Small intestine (tissue), 7 donors: ENCODE measurements at regions not wholly inside any gene's neighbourhood (a gene's known extent, or its start where the extent isn't known, plus 50 kb on each side); places are given as distances from the start of the nearest gene placed in this dataset.
"Not testable (repeated sequence)": the region's sequence is repeated elsewhere in the genome, so short reads cannot be mapped to it uniquely, and the experiment has no call there.

Source experiments
- DNase-seq, 2 donors: peaks; one replicate each; pipeline versions ENCODE4 v3.0.0 to v3.0.0-alpha.2; 2013
- FAIRE-seq: peaks from 2 replicates; lab custom pipeline; 2012; peaks lifted over from hg19 to GRCh38; lab: Jason Lieb, UNC
- H3K27ac ChIP-seq, 3 donors: one replicate each; pipeline ENCODE4 v1.5.1; 2013; ENCODE audit warnings: low read length in 2 of 3, mild to moderate bottlenecking in 2 of 3, control low read depth in 1 of 3, inconsistent platforms in 1 of 3, low read depth in 1 of 3, moderate library complexity in 1 of 3
- H3K27me3 ChIP-seq, 3 donors: one replicate each; pipeline ENCODE4 v1.6.1; 2013; ENCODE audit warnings: low read length in 3 of 3, inconsistent platforms in 1 of 3; ENCODE audit not compliant: control insufficient read depth in 3 of 3, insufficient read depth in 3 of 3
- H3K36me3 ChIP-seq, 3 donors: one replicate each; pipeline ENCODE4 v1.6.1; 2013; ENCODE audit warnings: low read length in 3 of 3, inconsistent platforms in 1 of 3, low read depth in 1 of 3, mild to moderate bottlenecking in 1 of 3, moderate library complexity in 1 of 3; ENCODE audit not compliant: control insufficient read depth in 3 of 3, insufficient read depth in 2 of 3
- H3K4me1 ChIP-seq, 3 donors: one replicate each; pipeline ENCODE4 v1.6.1; 2013; ENCODE audit warnings: low read length in 2 of 3, inconsistent platforms in 1 of 3, low read depth in 1 of 3, mild to moderate bottlenecking in 1 of 3, moderate library complexity in 1 of 3; ENCODE audit not compliant: control insufficient read depth in 3 of 3, insufficient read depth in 2 of 3
- H3K4me3 ChIP-seq, 3 donors: one replicate each; pipeline ENCODE4 v1.5.1; 2013; ENCODE audit warnings: low read length in 3 of 3, control low read depth in 1 of 3, inconsistent platforms in 1 of 3, low read depth in 1 of 3, mild to moderate bottlenecking in 1 of 3, moderate library complexity in 1 of 3
- H3K9me3 ChIP-seq, 2 donors: one replicate each; pipeline ENCODE4 v1.6.1; 2013; ENCODE audit warnings: low read depth in 1 of 2, low read length in 1 of 2; ENCODE audit not compliant: control insufficient read depth in 2 of 2, insufficient read depth in 1 of 2
- WGBS, 3 donors: extraction: QIAGEN DNeasy Blood & Tissue Kit; methylation state at CpG; one replicate each; pipeline ENCODE4 v1.1.7; 2013; 5-methylcytosine and 5-hydroxymethylcytosine counted together
- donor health status: healthy with polysubstance abuse.
- donor health status: control.
- donor health status: control.
- donor health status: Bipolar disorder and iron deficiency.
- donor health status: healthy.

DNA sequence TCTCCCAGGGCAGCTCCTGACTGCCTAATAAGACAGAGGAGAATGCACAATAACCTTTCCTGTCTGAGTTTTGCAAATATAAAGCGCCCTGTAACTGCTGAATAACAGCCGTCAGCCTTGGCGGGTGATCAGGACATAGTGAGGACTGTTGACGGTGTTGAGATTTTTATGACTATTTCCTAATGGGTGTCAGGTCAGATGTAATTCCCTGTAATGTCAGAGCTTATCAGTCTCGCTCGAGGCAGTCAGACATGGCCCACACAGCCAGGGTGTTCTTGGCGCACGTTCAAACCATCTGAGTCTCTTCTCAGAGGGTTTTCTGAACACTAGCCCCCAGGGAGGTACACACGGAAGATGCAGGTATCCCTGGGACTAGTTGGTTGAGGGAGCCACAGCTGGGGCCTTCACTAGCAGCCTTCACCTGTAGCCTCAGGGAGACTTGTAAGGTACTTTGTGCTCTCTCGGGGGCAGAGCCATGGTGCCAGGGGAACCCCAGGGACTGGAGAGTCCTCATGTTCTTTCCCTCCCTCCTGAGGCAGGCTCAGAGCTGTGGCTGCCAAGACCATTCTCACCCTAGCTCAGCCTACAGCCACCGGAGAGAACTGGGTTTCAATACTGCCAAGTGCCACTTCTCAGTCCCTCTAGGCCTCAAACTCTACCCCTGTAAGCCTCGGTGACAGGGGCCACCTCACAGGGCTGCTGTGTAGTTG is 213.1 kb downstream of the UQCRFS1 start:
- Histone ChIP-seq H3K4me1 (no peaks in the 10 kb centered on the region), H3K4me3 (no peak overlapping the region), H3K27ac (peak overlapping the region in 1 of 3 donors; percentile 1), H3K36me3 (no peaks in the 10 kb centered on the region), H3K27me3 (no peaks in the 10 kb centered on the region), H3K9me3 (peaks cover 0 to 33% of the 10 kb centered on the region in 2 donors)
- WGBS, 3 donors, result 44 to 71% (median 45%) methylated on average over 12 of the region's 12 CpGs
- FAIRE-seq (no peak), DNase-seq (peak; percentile 4 to 8)

DNA sequence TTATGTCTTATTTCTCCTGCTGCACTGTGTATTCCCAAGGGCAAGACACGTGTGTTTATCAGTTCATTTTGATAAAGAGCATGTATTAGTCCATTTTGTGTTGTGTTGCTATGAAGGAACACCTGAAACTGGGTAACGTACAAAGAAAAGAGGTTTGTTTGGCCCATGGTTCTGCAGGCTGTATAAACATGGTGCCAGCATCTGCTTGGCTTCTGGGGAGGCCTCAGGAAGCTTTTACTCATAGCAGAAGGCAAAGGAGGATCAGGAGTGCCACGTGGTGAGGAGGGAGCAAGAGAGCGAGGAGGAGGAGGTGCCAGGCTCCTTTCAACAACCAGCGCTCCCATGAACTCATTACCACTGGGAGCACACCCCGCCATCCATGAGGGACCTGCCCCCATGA is 214.0 kb downstream of the UQCRFS1 start:
- H3K4me1 ChIP-seq, result no peaks in the 10 kb centered on the region
- no peak for FAIRE-seq
- H3K9me3 ChIP-seq, result peaks cover 0 to 41% of the 10 kb centered on the region in 2 donors
- no peaks in the 10 kb centered on the region for H3K36me3 ChIP-seq
- no peak overlapping the region for H3K27ac ChIP-seq
- no peak overlapping the region for H3K4me3 ChIP-seq
- no peak for DNase-seq
- H3K27me3 ChIP-seq, result peaks cover 0 to 2% (median 0%) of the 10 kb centered on the region in 3 donors
- WGBS, 3 donors, result 77 to 85% (median 81%) methylated on average over 6 of the region's 6 CpGs

DNA sequence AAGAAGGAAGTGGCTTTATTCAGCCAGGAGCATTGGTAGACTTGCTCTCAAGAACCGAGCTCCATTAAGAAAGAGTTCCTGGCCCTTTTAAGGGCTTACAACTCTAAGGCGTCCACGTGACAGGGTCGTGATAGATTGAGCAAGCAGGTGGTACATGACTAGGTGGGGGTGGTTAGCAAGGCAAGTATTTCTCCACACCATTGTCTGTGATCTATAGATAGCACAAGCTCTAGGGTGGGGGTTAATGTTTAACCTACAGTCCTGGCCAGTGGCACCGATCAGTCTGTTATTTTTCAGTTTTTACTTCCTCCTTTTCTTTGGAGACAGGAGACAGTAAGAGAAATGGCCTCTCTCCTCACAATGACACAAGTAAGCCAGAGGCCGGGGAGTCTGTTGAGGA is 215.1 kb downstream of the UQCRFS1 start:
- peak; percentile 54 to 56 for DNase-seq
- H3K27me3 ChIP-seq, H3K36me3 ChIP-seq, H3K4me1 ChIP-seq, H3K4me3 ChIP-seq, FAIRE-seq: not testable (repeated sequence)
- peaks cover 0 to 41% of the 10 kb centered on the region in 2 donors for H3K9me3 ChIP-seq
- peak overlapping the region in 1 of 3 donors; percentile 17 for H3K27ac ChIP-seq
- 26 to 64% (median 38%) methylated on average over 6 of the region's 6 CpGs for WGBS, 3 donors

DNA sequence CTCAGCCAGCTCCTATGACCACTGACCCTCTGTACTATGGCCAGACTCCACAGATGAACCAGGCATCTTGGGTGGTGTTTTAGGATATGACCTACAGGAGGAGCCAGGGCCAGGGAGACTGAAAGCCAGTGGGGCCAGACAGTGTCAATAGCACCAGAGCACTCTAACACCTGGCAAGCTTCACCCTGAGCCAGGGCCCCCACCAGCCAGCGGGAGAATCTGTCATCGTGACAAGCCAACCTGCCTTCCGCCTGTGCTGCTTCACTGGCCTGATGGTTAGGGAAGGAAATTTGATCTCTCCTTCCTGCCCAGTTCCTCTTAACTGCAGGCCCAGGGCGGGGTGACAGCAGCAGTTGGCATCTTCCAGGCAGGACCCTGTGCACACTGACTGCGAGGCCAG is 222.4 kb downstream of the UQCRFS1 start:
- no peak for DNase-seq
- H3K27ac ChIP-seq, result no peak overlapping the region
- peaks cover 0 to 2% (median 0%) of the 10 kb centered on the region in 3 donors for H3K27me3 ChIP-seq
- FAIRE-seq, result no peak
- H3K9me3 ChIP-seq, result peaks cover 0 to 12% of the 10 kb centered on the region in 2 donors
- no peak overlapping the region for H3K4me3 ChIP-seq
- H3K4me1 ChIP-seq, result no peaks in the 10 kb centered on the region
- H3K36me3 ChIP-seq, result no peaks in the 10 kb centered on the region
- 59 to 75% (median 62%) methylated on average over 5 of the region's 5 CpGs for WGBS, 3 donors

DNA sequence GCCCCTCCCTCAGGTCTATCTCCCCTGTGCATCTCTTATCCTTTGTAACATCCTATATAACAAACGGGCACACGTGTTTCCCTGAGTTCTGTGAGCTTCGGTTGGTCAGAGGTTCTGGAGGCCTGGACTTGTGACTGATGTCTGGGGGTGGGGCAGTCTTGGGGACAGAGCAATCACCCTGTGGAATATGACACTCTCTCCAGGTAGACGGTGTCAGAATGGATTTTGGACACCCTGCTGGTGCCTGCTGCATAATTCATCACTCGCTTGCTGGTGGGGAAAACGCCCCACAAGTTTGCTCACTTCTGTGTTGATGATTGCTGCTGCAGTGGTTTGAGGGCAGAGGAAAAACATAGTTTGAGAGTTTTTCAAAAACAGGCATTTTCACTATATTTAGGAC is 223.2 kb downstream of the UQCRFS1 start:
- Histone ChIP-seq H3K36me3 (no peaks in the 10 kb centered on the region), H3K9me3 (peaks cover 0 to 6% of the 10 kb centered on the region in 2 donors), H3K4me3 (no peak overlapping the region), H3K27me3 (peaks cover 0 to 2% (median 0%) of the 10 kb centered on the region in 3 donors), H3K4me1 (no peaks in the 10 kb centered on the region), H3K27ac (no peak overlapping the region)
- WGBS, 3 donors, result 65 to 75% (median 73%) methylated on average over 6 of the region's 6 CpGs
- FAIRE-seq (no peak), DNase-seq (no peak)

DNA sequence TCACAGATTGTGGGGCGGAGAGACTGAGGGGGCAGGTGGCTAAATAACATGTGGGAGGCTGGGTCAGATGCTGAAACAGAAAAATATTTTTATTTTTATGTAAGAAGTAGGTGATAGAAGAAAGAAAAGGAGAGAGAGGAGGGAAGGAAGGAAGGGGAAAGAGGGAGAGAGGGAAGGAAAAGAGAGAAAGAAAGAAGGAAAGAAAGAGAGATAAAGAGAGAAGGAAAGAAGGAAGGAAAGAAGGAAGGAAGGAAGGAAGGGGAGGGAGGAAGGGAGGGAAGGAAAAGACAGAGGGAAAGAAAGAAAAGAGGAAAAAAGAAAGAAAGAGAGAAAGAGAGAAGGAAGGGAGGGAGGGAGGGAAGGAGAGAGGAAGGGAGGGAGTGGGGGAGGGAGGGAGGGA is 224.9 kb downstream of the UQCRFS1 start:
- H3K27me3 ChIP-seq, result no peaks in the 10 kb centered on the region
- 85 to 96% (median 92%) methylated on average over 1 of the region's 1 CpG for WGBS, 3 donors
- no peaks in the 10 kb centered on the region for H3K36me3 ChIP-seq
- H3K9me3 ChIP-seq, result no peaks in the 10 kb centered on the region
- FAIRE-seq (no peak), DNase-seq (no peak)
- H3K4me1 ChIP-seq, result no peaks in the 10 kb centered on the region
- no peak overlapping the region for H3K27ac ChIP-seq
- no peak overlapping the region for H3K4me3 ChIP-seq

DNA sequence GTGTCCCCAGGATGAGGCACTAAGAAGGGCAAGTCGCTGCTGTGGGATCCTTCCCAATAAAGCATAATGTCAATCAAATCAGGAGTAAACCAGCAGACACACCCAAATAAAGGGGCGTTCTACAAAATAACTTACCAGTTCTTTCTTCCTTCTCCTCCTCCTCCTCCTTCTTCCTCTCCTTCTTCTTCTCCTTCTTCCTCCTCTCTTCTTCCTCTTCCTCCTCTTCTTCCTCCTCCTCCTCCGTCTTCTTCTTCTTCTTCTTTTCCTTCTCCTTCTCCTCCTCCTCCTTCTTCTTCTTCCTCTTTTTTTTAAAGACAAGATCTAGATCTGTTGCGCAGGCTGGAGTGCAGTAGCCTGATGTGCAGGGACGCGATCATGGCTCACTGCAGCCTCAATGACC is 225.8 kb downstream of the UQCRFS1 start:
- H3K4me3 ChIP-seq, result no peak overlapping the region
- H3K36me3 ChIP-seq, result no peaks in the 10 kb centered on the region
- H3K4me1 ChIP-seq, result no peaks in the 10 kb centered on the region
- no peak for DNase-seq
- FAIRE-seq, result no peak
- no peaks in the 10 kb centered on the region for H3K27me3 ChIP-seq
- H3K9me3 ChIP-seq, result no peaks in the 10 kb centered on the region
- H3K27ac ChIP-seq, result no peak overlapping the region
- WGBS, 3 donors, result 74 to 82% (median 76%) methylated on average over 6 of the region's 6 CpGs

DNA sequence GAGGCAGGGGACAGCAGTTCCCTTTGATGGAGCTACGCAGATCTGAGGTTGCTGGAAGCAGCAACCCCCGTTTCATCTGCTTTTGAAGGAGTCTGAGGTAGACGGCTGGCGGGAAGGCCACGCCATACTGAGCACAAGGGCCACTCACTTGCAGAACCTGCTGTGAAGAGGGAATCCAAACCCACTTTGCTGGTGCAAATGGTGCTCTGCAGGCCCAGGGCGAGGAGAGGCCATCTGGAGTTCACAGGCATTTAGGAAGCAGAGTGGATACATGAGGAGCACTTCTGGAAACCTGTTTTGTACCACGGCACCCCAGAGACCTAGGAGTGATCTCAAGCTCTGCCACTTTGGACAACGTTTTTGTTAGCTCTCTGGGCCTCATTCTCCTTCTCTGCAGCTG is 227.8 kb downstream of the UQCRFS1 start:
- no peak overlapping the region for H3K27ac ChIP-seq
- no peaks in the 10 kb centered on the region for H3K9me3 ChIP-seq
- no peaks in the 10 kb centered on the region for H3K27me3 ChIP-seq
- WGBS, 3 donors, result 65 to 75% (median 71%) methylated on average over 8 of the region's 8 CpGs
- FAIRE-seq (no peak), DNase-seq (no peak)
- no peaks in the 10 kb centered on the region for H3K36me3 ChIP-seq
- no peaks in the 10 kb centered on the region for H3K4me1 ChIP-seq
- H3K4me3 ChIP-seq, result no peak overlapping the region

DNA sequence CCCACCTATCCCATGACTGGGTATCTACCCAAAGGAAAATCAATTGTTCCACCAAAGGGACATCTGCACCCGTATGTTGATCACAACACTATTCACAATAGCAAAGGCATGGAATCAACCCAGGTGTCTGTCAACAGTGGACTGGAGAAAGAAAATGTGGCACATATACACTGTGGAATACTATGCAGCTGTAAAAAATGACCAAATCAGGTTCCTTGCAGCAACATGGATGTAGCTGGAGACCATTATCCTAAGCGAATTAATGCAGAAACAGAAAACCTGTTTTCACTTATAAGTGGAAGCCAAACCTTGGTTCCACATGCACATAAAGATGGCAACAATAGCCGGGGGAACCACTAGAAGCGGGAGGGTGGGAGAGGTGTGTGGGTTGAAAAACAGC is 228.6 kb downstream of the UQCRFS1 start:
- whole genome bisulfite sequencing, 3 donors, result 93 to 95% (median 94%) methylated on average over 4 of the region's 4 CpGs
- FAIRE-seq, result no peak

More for the DNA sequence above, 228.6 kb downstream of the UQCRFS1 start:
- no peak overlapping the region for H3K4me3 ChIP-seq
- no peaks in the 10 kb centered on the region for H3K27me3 ChIP-seq
- H3K36me3 ChIP-seq, result no peaks in the 10 kb centered on the region
- H3K27ac ChIP-seq, result no peak overlapping the region
- H3K9me3 ChIP-seq, result no peaks in the 10 kb centered on the region
- no peaks in the 10 kb centered on the region for H3K4me1 ChIP-seq
- DNase-seq, result no peak
